ENCODE measurements at regions not wholly inside any gene's neighbourhood (a gene's known extent, or its start where the extent isn't known, plus 50 kb on each side); places are given as distances from the start of the nearest gene placed in this dataset.
"Not testable (repeated sequence)": the region's sequence is repeated elsewhere in the genome, so short reads cannot be mapped to it uniquely, and the experiment has no call there.

DNA sequence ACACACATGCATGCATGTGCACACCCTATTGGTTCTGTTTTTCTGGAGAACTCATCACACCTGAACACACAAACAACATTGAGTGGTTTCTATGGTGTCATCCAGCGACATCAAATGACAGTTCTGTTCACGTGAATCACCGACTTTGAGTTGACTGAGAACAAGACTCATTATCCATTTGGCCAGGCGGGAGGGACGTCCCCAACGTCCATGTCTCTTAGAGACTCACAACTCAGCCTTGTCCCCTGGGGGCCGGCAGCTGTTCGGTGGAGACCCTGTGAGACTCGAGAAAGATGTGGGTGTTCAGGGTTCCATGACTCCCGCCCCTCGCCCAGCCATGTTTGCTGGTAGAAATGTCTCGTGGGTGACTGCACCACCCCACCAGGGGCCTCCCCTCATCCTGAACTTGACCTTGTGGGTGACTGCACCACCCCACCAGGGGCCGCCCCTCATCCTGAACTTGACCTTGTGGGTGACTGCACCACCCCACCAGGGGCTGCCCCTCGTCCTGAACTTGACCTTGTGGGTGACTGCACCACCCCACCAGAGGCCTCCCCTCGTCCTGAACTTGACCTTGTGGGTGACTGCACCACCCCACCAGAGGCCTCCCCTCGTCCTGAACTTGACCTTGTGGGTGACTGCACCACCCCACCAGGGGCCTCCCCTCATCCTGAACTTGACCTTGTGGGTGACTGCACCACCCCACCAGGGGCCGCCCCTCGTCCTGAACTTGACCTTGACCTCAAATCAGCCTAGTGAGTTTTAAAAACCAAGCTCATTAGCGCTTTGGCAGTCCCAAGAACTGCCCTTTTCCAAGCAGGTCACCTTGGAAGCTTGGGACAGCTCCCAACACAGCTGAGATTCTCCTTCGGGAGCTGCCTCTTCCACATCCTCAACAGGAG is 163.8 kb downstream of the SHANK2 start:
- not testable (repeated sequence) for TF ChIP-seq GABPA (IDR thresholded peaks at IDR 0.05 in 1 of 2, conservative IDR thresholded peaks at IDR 0.05 in 1 of 2); YY1 (IDR thresholded peaks at IDR 0.05); EGR1 (IDR thresholded peaks at IDR 0.05; ENCODE audit: low read depth in 2 of 2); JUND (IDR thresholded peaks at IDR 0.05); RAD21 (IDR thresholded peaks at IDR 0.05); FOXA1 (IDR thresholded peaks at IDR 0.05); TAF1 (conservative IDR thresholded peaks at IDR 0.05); RXRA (IDR thresholded peaks at IDR 0.05); SP1 (IDR thresholded peaks at IDR 0.05)
- TF ChIP-seq, protein P1, sequence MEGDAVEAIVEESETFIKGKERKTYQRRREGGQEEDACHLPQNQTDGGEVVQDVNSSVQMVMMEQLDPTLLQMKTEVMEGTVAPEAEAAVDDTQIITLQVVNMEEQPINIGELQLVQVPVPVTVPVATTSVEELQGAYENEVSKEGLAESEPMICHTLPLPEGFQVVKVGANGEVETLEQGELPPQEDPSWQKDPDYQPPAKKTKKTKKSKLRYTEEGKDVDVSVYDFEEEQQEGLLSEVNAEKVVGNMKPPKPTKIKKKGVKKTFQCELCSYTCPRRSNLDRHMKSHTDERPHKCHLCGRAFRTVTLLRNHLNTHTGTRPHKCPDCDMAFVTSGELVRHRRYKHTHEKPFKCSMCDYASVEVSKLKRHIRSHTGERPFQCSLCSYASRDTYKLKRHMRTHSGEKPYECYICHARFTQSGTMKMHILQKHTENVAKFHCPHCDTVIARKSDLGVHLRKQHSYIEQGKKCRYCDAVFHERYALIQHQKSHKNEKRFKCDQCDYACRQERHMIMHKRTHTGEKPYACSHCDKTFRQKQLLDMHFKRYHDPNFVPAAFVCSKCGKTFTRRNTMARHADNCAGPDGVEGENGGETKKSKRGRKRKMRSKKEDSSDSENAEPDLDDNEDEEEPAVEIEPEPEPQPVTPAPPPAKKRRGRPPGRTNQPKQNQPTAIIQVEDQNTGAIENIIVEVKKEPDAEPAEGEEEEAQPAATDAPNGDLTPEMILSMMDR (IDR thresholded peaks at IDR 0.05; ENCODE audit: low read depth, low read length, missing input control) = not testable (repeated sequence)
- TF ChIP-seq, protein P2, sequence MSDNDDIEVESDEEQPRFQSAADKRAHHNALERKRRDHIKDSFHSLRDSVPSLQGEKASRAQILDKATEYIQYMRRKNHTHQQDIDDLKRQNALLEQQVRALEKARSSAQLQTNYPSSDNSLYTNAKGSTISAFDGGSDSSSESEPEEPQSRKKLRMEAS (IDR thresholded peaks at IDR 0.05) = not testable (repeated sequence)
- TF ChIP-seq, protein P3, sequence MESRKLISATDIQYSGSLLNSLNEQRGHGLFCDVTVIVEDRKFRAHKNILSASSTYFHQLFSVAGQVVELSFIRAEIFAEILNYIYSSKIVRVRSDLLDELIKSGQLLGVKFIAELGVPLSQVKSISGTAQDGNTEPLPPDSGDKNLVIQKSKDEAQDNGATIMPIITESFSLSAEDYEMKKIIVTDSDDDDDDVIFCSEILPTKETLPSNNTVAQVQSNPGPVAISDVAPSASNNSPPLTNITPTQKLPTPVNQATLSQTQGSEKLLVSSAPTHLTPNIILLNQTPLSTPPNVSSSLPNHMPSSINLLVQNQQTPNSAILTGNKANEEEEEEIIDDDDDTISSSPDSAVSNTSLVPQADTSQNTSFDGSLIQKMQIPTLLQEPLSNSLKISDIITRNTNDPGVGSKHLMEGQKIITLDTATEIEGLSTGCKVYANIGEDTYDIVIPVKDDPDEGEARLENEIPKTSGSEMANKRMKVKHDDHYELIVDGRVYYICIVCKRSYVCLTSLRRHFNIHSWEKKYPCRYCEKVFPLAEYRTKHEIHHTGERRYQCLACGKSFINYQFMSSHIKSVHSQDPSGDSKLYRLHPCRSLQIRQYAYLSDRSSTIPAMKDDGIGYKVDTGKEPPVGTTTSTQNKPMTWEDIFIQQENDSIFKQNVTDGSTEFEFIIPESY (IDR thresholded peaks at IDR 0.05) = not testable (repeated sequence)
- TF ChIP-seq, protein P4, sequence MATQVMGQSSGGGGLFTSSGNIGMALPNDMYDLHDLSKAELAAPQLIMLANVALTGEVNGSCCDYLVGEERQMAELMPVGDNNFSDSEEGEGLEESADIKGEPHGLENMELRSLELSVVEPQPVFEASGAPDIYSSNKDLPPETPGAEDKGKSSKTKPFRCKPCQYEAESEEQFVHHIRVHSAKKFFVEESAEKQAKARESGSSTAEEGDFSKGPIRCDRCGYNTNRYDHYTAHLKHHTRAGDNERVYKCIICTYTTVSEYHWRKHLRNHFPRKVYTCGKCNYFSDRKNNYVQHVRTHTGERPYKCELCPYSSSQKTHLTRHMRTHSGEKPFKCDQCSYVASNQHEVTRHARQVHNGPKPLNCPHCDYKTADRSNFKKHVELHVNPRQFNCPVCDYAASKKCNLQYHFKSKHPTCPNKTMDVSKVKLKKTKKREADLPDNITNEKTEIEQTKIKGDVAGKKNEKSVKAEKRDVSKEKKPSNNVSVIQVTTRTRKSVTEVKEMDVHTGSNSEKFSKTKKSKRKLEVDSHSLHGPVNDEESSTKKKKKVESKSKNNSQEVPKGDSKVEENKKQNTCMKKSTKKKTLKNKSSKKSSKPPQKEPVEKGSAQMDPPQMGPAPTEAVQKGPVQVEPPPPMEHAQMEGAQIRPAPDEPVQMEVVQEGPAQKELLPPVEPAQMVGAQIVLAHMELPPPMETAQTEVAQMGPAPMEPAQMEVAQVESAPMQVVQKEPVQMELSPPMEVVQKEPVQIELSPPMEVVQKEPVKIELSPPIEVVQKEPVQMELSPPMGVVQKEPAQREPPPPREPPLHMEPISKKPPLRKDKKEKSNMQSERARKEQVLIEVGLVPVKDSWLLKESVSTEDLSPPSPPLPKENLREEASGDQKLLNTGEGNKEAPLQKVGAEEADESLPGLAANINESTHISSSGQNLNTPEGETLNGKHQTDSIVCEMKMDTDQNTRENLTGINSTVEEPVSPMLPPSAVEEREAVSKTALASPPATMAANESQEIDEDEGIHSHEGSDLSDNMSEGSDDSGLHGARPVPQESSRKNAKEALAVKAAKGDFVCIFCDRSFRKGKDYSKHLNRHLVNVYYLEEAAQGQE (IDR thresholded peaks at IDR 0.05) = not testable (repeated sequence)
- TF ChIP-seq, protein P5, sequence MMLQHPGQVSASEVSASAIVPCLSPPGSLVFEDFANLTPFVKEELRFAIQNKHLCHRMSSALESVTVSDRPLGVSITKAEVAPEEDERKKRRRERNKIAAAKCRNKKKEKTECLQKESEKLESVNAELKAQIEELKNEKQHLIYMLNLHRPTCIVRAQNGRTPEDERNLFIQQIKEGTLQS (IDR thresholded peaks at IDR 0.05) = not testable (repeated sequence)

Measured in liver (tissue), 3 donors.